IMR-90 (cell line): ENCODE measurements at regions not wholly inside any gene's neighbourhood (a gene's known extent, or its start where the extent isn't known, plus 50 kb on each side); places are given as distances from the start of the nearest gene placed in this dataset.

ENCODE experiments used
- ATAC-seq: fragments of 200-7000 bp; cut with Tn5 transposase; 2 replicates; pipeline ENCODE4 v1.9.1; 2020; ENCODE audit warnings: low read depth, mild to moderate bottlenecking, moderate library complexity
- BruUV-seq: library from RNA; stranded (reverse); fragments of 400-500 nt; replicated peaks from 2 replicates; lab custom pipeline; 2021; lab: Mats Ljungman, UMichigan
- CTCF ChIA-PET: fragments of 300-600 bp; formaldehyde crosslinking; extraction: SDS; loops from one replicate; lab custom pipeline; 2021; ENCODE audit warnings: antibody characterized with exemption; lab: Yijun Ruan, JAX
- POLR2A ChIA-PET: fragments of 300-600 bp; sonication (Branson Sonifier 250); formaldehyde crosslinking; loops from one replicate; lab custom pipeline; 2022; ENCODE audit warnings: antibody characterized with exemption; ENCODE audit not compliant: unreplicated experiment; lab: Charles Lee
- DNase-seq: peaks from one replicate; pipeline ENCODE4 v3.0.0; 2013
- H2AFZ ChIP-seq: replicated peaks from 2 replicates; pipeline ENCODE3; 2013; ENCODE audit warnings: low read length, mild to moderate bottlenecking; ENCODE audit not compliant: poor library complexity
- H2AK5ac ChIP-seq: 2 replicates; pipeline ENCODE4 v1.6.1; 2013; ENCODE audit warnings: low read depth, low read length, inconsistent platforms
- H2AK9ac ChIP-seq: replicated peaks from 2 replicates; pipeline ENCODE3; 2013; ENCODE audit warnings: mild to moderate bottlenecking, low read depth, low read length, moderate library complexity; ENCODE audit not compliant: poor library complexity
- H2BK120ac ChIP-seq: 2 replicates; pipeline ENCODE4 v1.6.1; 2013; ENCODE audit warnings: low read depth, low read length, inconsistent platforms
- H2BK15ac ChIP-seq: 3 replicates; pipeline ENCODE4 v1.6.1; 2013; ENCODE audit warnings: low read depth, low read length, inconsistent platforms
- H2BK20ac ChIP-seq: 2 replicates; pipeline ENCODE4 v1.6.1; 2013; ENCODE audit warnings: low read depth, mild to moderate bottlenecking, inconsistent platforms, low read length, moderate library complexity
- H2BK5ac ChIP-seq: 2 replicates; pipeline ENCODE4 v1.6.1; 2013; ENCODE audit warnings: mild to moderate bottlenecking, low read depth, low read length, inconsistent platforms; ENCODE audit not compliant: poor library complexity, severe bottlenecking
- H3K14ac ChIP-seq: replicated peaks from 2 replicates; pipeline ENCODE4 v1.6.1; 2013; ENCODE audit warnings: low read depth, low read length, inconsistent platforms
- H3K18ac ChIP-seq: 2 replicates; pipeline ENCODE4 v1.6.1; 2013; ENCODE audit warnings: low read depth, low read length, control low read depth
- H3K23ac ChIP-seq: 2 replicates; pipeline ENCODE4 v1.6.1; 2013; ENCODE audit warnings: low read depth, low read length, inconsistent platforms
- H3K27ac ChIP-seq: 2 replicates; pipeline ENCODE4 v1.5.1; 2013; ENCODE audit warnings: mild to moderate bottlenecking, control low read depth, low read length; ENCODE audit not compliant: insufficient read depth
- H3K27me3 ChIP-seq: 2 replicates; pipeline ENCODE4 v1.6.1; 2013; ENCODE audit warnings: low read length; ENCODE audit not compliant: control insufficient read depth, insufficient read depth
- H3K36me3 ChIP-seq: 2 replicates; pipeline ENCODE4 v1.6.1; 2013; ENCODE audit warnings: low read length, mixed read lengths; ENCODE audit not compliant: control insufficient read depth, insufficient read depth
- H3K4ac ChIP-seq: 2 replicates; pipeline ENCODE4 v1.6.1; 2013; ENCODE audit warnings: low read depth, low read length, inconsistent platforms
- H3K4me1 ChIP-seq: 2 replicates; pipeline ENCODE4 v1.6.1; 2013; ENCODE audit warnings: low read length, mixed read lengths; ENCODE audit not compliant: control insufficient read depth, insufficient read depth
- H3K4me2 ChIP-seq: 2 replicates; pipeline ENCODE4 v1.6.1; 2013; ENCODE audit warnings: low read depth, mild to moderate bottlenecking, control low read depth, low read length, moderate library complexity
- H3K4me3 ChIP-seq: 2 replicates; pipeline ENCODE4 v1.5.1; 2013; ENCODE audit warnings: low read depth, mild to moderate bottlenecking, control low read depth, low read length, moderate library complexity; ENCODE audit not compliant: insufficient read depth
- H3K56ac ChIP-seq: 2 replicates; pipeline ENCODE4 v1.6.1; 2013; ENCODE audit warnings: low read length, inconsistent platforms; ENCODE audit not compliant: insufficient read depth; ENCODE audit errors: extremely low read depth
- H3K79me1 ChIP-seq, 2 experiments: 2 replicates each; pipeline ENCODE4 v1.6.1; 2013; ENCODE audit warnings: low read length in 2 of 2, inconsistent platforms in 1 of 2, low read depth in 1 of 2
- H3K9ac ChIP-seq: 2 replicates; pipeline ENCODE4 v1.6.1; 2013; ENCODE audit warnings: low read depth, low read length, control low read depth
- H3K9me1 ChIP-seq: 2 replicates; pipeline ENCODE4 v1.6.1; 2013; ENCODE audit warnings: low read length, inconsistent platforms; ENCODE audit not compliant: insufficient read depth
- H3K9me3 ChIP-seq: 2 replicates; pipeline ENCODE4 v1.6.1; 2013; ENCODE audit warnings: low read length; ENCODE audit not compliant: control insufficient read depth, insufficient read depth
- H4K20me1 ChIP-seq: 2 replicates; pipeline ENCODE4 v1.6.1; 2013; ENCODE audit warnings: low read length, inconsistent platforms; ENCODE audit not compliant: insufficient read depth
- H4K5ac ChIP-seq: 2 replicates; pipeline ENCODE4 v1.6.1; 2013; ENCODE audit warnings: mild to moderate bottlenecking, low read depth, low read length, control low read depth
- H4K8ac ChIP-seq, 2 experiments: 2 replicates each; pipeline ENCODE4 v1.6.1; 2013; ENCODE audit warnings: low read depth in 2 of 2, low read length in 2 of 2, control low read depth in 1 of 2, inconsistent platforms in 1 of 2
- H4K91ac ChIP-seq: 2 replicates; pipeline ENCODE4 v1.6.1; 2013; ENCODE audit warnings: low read depth, low read length, inconsistent platforms; ENCODE audit not compliant: insufficient read depth
- CEBPB ChIP-seq: IDR thresholded peaks from 2 replicates; pipeline ENCODE4 v1.6.1; 2012; ENCODE audit warnings: low read depth, low read length, improper control_type of control experiment
- CHD1 ChIP-seq: IDR thresholded peaks from 2 replicates; pipeline ENCODE4 v1.6.1; 2012; ENCODE audit warnings: low read depth, low read length, improper control_type of control experiment
- CTCF ChIP-seq: conservative IDR thresholded peaks from 2 replicates; pipeline ENCODE4 v1.5.1; 2012; ENCODE audit warnings: mild to moderate bottlenecking, low read depth, low read length, improper control_type of control experiment
- FOS ChIP-seq: fragments of 150-350 bp; IDR thresholded peaks from 2 replicates; pipeline ENCODE4 v1.6.1; 2016; ENCODE audit warnings: low read depth, low read length
- MAFK ChIP-seq: IDR thresholded peaks from 2 replicates; pipeline ENCODE4 v1.6.1; 2012; ENCODE audit warnings: low read depth, low read length, improper control_type of control experiment
- MAZ ChIP-seq: IDR thresholded peaks from 2 replicates; pipeline ENCODE4 v1.6.1; 2012; ENCODE audit warnings: low read depth, mild to moderate bottlenecking, low read length, improper control_type of control experiment, moderate library complexity, borderline replicate concordance
- MXI1 ChIP-seq: IDR thresholded peaks from 2 replicates; pipeline ENCODE4 v1.6.1; 2012; ENCODE audit warnings: low read depth, mild to moderate bottlenecking, low read length, moderate library complexity, borderline replicate concordance
- NFE2L2 ChIP-seq: fragments of 150-350 bp; IDR thresholded peaks from 2 replicates; pipeline ENCODE4 v1.6.1; 2016; ENCODE audit warnings: low read depth, mild to moderate bottlenecking, low read length
- POLR2A ChIP-seq: IDR thresholded peaks from 2 replicates; pipeline ENCODE4 v1.6.1; 2012; ENCODE audit warnings: mild to moderate bottlenecking, low read depth, low read length
- RAD21 ChIP-seq: IDR thresholded peaks from 2 replicates; pipeline ENCODE4 v1.6.1; 2012; ENCODE audit warnings: low read length, improper control_type of control experiment
- RCOR1 ChIP-seq: IDR thresholded peaks from 2 replicates; pipeline ENCODE4 v1.6.1; 2012; ENCODE audit warnings: mild to moderate bottlenecking, low read length, improper control_type of control experiment; ENCODE audit not compliant: insufficient replicate concordance
- RFX5 ChIP-seq: IDR thresholded peaks from 2 replicates; pipeline ENCODE4 v1.8.0; 2012; ENCODE audit warnings: low read depth, mild to moderate bottlenecking, low read length, moderate library complexity
- USF2 ChIP-seq: fragments of 150-350 bp; IDR thresholded peaks from 2 replicates; pipeline ENCODE4 v1.6.1; 2017; ENCODE audit warnings: mild to moderate bottlenecking, antibody characterized with exemption, low read length, low read depth
- WGBS, 2 experiments: methylation state at CpG; one replicate each; pipeline versions ENCODE4 v1.1.5 to v1.1.7; 2013; ENCODE audit warnings: missing lambda C conversion rate in 2 of 2; ENCODE audit not compliant: insufficient read length in 1 of 2; ENCODE audit errors: extremely low coverage in 2 of 2; 5-methylcytosine and 5-hydroxymethylcytosine counted together
- dilution Hi-C: fragments of 300-500 bp; cut with HindIII; formaldehyde crosslinking; loops from one replicate; pipeline ENCODE4 v1.14.3; 2018; ENCODE audit warnings: low sequenced_read_pairs; ENCODE audit not compliant: unreplicated experiment
- in situ Hi-C: fragments of 300-500 bp; cut with MboI; formaldehyde crosslinking; loops from 3 replicates; pipeline ENCODE4 v1.14.3; 2019; ENCODE audit warnings: low sequenced_read_pairs, inconsistent platforms, mixed read lengths
- intact Hi-C: fragments of 100-400 bp; cut with micrococcal nuclease; formaldehyde crosslinking; loops from 2 replicates; pipeline ENCODE4 v1.10.0; 2022

DNA sequence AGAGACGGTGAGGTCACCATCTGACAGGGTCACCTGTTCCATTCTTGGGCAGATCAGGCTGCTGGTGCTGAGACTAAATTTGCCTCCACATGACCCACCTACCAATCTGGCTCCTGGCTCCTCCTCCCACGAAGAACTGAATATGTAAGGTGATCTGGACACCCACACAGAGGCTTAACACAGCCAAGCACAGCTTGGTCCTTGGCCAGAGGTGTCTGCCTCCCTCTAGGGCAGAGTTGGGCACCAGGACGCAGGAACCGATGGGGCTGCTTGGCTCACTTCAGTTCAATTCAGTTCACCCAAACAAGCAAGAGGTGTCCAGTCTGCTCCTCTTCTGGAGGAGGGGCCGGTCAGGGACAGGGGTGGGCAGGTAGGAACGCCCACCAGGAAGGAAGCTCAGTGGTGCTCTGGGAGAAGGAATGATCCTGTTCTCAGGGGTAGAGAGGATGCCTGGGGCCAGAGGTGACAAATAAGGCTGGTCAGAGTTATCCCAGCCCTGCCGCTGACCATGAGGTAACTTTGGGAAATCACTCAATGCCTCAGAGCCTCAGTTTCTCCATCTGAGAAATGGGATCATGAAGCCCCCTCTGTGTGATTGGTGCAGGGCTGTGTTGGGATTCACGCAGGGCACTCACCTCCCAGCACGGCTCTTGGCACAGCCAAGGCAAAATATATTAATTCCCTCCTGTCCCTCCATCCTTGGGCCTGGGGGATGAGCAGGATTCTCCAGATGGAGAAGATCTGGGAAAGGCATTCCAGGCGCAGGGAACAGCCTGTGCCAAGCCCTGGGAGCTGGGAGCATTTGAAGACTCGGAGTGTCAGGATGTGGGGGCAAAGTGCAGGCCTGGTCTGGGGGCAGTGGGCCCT, 284.5 kb downstream of the PTPRU start:
- Histone ChIP-seq H3K18ac (no peak overlapping the region), H3K4me3 (no peak overlapping the region), H2AK5ac (no peak overlapping the region), H2BK15ac (no peak overlapping the region), H2BK5ac (no peak overlapping the region), H3K4ac (no peak overlapping the region), H3K23ac (no peak overlapping the region), H3K4me2 (no peak overlapping the region), H3K9ac (no peak overlapping the region), H4K91ac (no peak overlapping the region), H3K9me3 (no peaks in the 10 kb centered on the region), H4K5ac (no peak overlapping the region), H2AFZ (no peak overlapping the region), H4K20me1 (no peaks in the 10 kb centered on the region), H2AK9ac (no peak overlapping the region), H3K36me3 (no peaks in the 10 kb centered on the region), H4K8ac (no peak overlapping the region), H2BK20ac (no peak overlapping the region), H3K14ac (no peak overlapping the region), H3K9me1 (no peaks in the 10 kb centered on the region), H3K27ac (no peak overlapping the region), H3K79me1 (no peaks in the 10 kb centered on the region), H3K27me3 (peaks cover 13% of the 10 kb centered on the region), H2BK120ac (no peak overlapping the region), H3K4me1 (no peaks in the 10 kb centered on the region), H3K56ac (no peak overlapping the region)
- DNase-seq (no peak), ATAC-seq (no peak)
- TF ChIP-seq POLR2A (no peak), RAD21 (no peak), USF2 (no peak), CHD1 (no peak), MXI1 (no peak), NFE2L2 (no peak), MAFK (no peak), RCOR1 (no peak), FOS (no peak), MAZ (no peak), RFX5 (no peak), CEBPB (no peak), CTCF (no peak)
- BruUV-seq, result no TSS peak
- intact Hi-C loops, result no loop called here
- POLR2A ChIA-PET, result no interaction called here
- in situ Hi-C loops, result loop anchor here (25.0 kb wide), 1 partner anchor 591 kb away; no protein-coding TSS in a partner anchor
- whole genome bisulfite sequencing, 2 experiments, result 75% methylated on average over 1 of the region's 11 CpGs; no CpG with 5 or more reads in 1 of the 2 experiments
- dilution Hi-C loops, result no loop called here
- CTCF ChIA-PET, result no interaction called here
